Activated CD4-positive, alpha-beta T cell treated with anti-CD3 and anti-CD28 coated beads for 36 hours (primary cell): ENCODE measurements at regions not wholly inside any gene's neighbourhood (a gene's known extent, or its start where the extent isn't known, plus 50 kb on each side); places are given as distances from the start of the nearest gene placed in this dataset.
"Not testable (repeated sequence)": the region's sequence is repeated elsewhere in the genome, so short reads cannot be mapped to it uniquely, and the experiment has no call there.

Experiments used
- ATAC-seq: fragments of 200-7000 bp; cut with Tn5 transposase; one replicate; pipeline ENCODE4 v1.10.0; 2021; ENCODE audit warnings: mild to moderate bottlenecking, moderate library complexity
- CTCF ChIA-PET: fragments of 350-600 bp; sonication (Branson Sonifier 250); formaldehyde crosslinking; loops from one replicate; lab custom pipeline; 2021; ENCODE audit warnings: antibody characterized with exemption; lab: Charles Lee
- POLR2A ChIA-PET: fragments of 350-600 bp; sonication (Branson Sonifier 250); formaldehyde crosslinking; loops from one replicate; lab custom pipeline; 2021; ENCODE audit warnings: antibody characterized with exemption, inconsistent platforms; lab: Charles Lee
- DNase-seq: peaks from one replicate; pipeline ENCODE4 v3.0.0-alpha.2; 2020
- H3K27ac Mint-ChIP-seq: one replicate; pipeline ENCODE4 v1.8.0; 2021; ENCODE audit warnings: mixed read lengths
- H3K27me3 Mint-ChIP-seq: one replicate; pipeline ENCODE4 v1.8.0; 2021; ENCODE audit warnings: mixed read lengths
- H3K36me3 Mint-ChIP-seq: one replicate; pipeline ENCODE4 v1.8.0; 2021; ENCODE audit warnings: low read depth, mixed read lengths
- H3K4me1 Mint-ChIP-seq: one replicate; pipeline ENCODE4 v1.8.0; 2021; ENCODE audit warnings: mixed read lengths
- H3K4me3 Mint-ChIP-seq: one replicate; pipeline ENCODE4 v1.8.0; 2021; ENCODE audit warnings: mild to moderate bottlenecking, moderate library complexity, mixed read lengths
- H3K9me3 Mint-ChIP-seq: one replicate; pipeline ENCODE4 v1.8.0; 2021; ENCODE audit warnings: low read depth, mixed read lengths
- intact Hi-C, 2 experiments: fragments of 100-400 bp; cut with DNase I in 1 of 2; cut with micrococcal nuclease in 1 of 2; formaldehyde crosslinking; loops; one replicate each; pipeline versions ENCODE4 v1.14.2 to v1.15.1; 2022 to 2024; cut with DNase I, micrococcal nuclease

- ATAC-seq (no peak), DNase-seq (no peak)
- Mint-ChIP-seq H3K9me3 (no peaks in the 10 kb centered on the region), H3K36me3 (no peaks in the 10 kb centered on the region), H3K4me3 (no peak overlapping the region), H3K27ac (no peak overlapping the region), H3K4me1 (no peaks in the 10 kb centered on the region), H3K27me3 (peaks cover 22% of the 10 kb centered on the region)
- ChIA-PET POLR2A (interaction anchor here (0.5 kb wide), 1 partner anchor 38 kb away, joined by 3 read pairs; no protein-coding TSS in a partner anchor), CTCF (interaction anchor here (1.0 kb wide), 1 partner anchor 13 kb away, joined by 3 read pairs; no protein-coding TSS in a partner anchor)
- intact Hi-C loops: no loop called here
These were observed 142.1 kb upstream of the SULF2 start for GRCh38 chr20:47927385-47927851.

DNA sequence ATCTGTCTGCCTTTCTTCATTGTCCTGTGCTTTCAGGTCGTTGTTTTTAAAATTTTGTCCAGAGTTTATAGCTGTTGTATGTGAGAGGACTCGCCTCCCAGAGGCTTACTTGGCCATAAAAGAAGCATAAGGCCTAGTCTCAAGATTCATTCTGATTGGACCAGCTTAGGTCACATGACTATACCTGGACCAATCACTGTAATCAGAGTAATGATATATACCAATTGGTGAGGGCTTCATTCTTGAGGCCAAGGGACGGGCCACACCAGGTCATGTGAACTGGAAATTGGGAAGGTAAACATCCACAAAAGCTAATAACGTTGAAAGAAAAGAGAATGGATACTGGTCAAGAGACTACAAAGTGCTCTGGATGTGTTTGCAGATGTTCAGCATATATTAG lies 141.4 kb upstream of the SULF2 start:
- Mint-ChIP-seq H3K9me3 (no peaks in the 10 kb centered on the region), H3K36me3 (no peaks in the 10 kb centered on the region), H3K27ac (no peak overlapping the region), H3K4me1 (no peaks in the 10 kb centered on the region), H3K27me3 (peaks cover 25% of the 10 kb centered on the region), H3K4me3 (no peak overlapping the region)
- CTCF ChIA-PET: interaction anchor here (0.6 to 1.0 kb wide), 3 partner anchors 14 to 1593 kb away, joined by 3 read pairs; no protein-coding TSS in a partner anchor
- POLR2A ChIA-PET: no interaction called here
- intact Hi-C loops: no loop called here
- DNase-seq (no peak), ATAC-seq (no peak)

DNA sequence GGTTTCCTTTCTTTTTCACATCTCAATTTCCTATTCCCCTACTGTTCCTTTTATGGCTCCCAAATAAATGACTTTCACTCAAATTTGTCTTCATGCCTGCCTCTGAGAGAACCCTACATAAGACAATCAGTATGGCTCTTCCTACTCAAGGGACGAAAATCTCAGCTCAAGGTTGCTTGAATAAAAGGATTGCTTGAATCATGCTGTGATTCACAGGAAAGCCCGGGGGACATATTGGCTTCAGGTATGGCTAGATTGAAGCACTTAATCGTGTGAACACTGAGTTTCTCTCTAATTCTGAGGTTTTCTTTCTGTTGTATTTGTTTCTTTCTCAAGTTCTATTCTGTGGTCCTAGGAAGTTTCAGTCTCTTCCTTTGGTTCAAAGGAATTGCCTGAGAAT lies 140.3 kb upstream of the SULF2 start:
- H3K36me3 Mint-ChIP-seq: no peaks in the 10 kb centered on the region
- peak overlapping the region; percentile 14 for H3K27ac Mint-ChIP-seq
- no peaks in the 10 kb centered on the region for H3K9me3 Mint-ChIP-seq
- no peak overlapping the region for H3K4me3 Mint-ChIP-seq
- no peaks in the 10 kb centered on the region for H3K4me1 Mint-ChIP-seq
- CTCF ChIA-PET: no interaction called here
- ATAC-seq (no peak), DNase-seq (no peak)
- intact Hi-C loops: no loop called here
- H3K27me3 Mint-ChIP-seq: peaks cover 27% of the 10 kb centered on the region
- POLR2A ChIA-PET: no interaction called here

DNA sequence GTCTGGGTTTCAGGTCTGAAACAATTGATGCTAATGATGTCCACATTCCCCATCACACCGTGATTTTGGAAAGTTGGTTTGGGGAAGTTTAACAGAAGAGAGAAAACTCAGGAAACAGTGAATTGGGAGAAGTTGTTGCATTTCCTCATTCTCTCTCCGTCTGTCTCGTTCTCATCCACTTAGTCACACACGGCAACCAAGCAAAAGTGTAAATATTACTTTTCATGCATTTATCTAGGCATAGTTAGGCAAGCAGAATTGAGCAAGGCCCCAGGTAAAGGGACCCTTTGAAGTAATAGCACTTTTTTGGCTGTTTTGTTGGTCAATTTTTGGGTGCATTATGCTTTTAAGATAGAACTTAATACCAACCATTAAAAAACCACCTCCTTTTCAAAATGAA lies 137.0 kb upstream of the SULF2 start:
- POLR2A ChIA-PET: no interaction called here
- CTCF ChIA-PET: interaction anchor here (0.6 kb wide), 1 partner anchor 229 kb away, joined by 3 read pairs; no protein-coding TSS in a partner anchor
- Mint-ChIP-seq H3K27ac (no peak overlapping the region), H3K4me3 (no peak overlapping the region), H3K4me1 (no peaks in the 10 kb centered on the region), H3K9me3 (peaks cover 7% of the 10 kb centered on the region), H3K36me3 (no peaks in the 10 kb centered on the region), H3K27me3 (peaks cover 27% of the 10 kb centered on the region)
- ATAC-seq (no peak), DNase-seq (no peak)
- intact Hi-C loops: no loop called here

- H3K36me3 Mint-ChIP-seq, intact Hi-C loops, H3K27ac Mint-ChIP-seq, H3K4me3 Mint-ChIP-seq, DNase-seq, CTCF ChIA-PET, H3K9me3 Mint-ChIP-seq, H3K4me1 Mint-ChIP-seq, ATAC-seq, POLR2A ChIA-PET: not testable (repeated sequence)
- peaks cover 27% of the 10 kb centered on the region for H3K27me3 Mint-ChIP-seq
These were observed 136.5 kb upstream of the SULF2 start for GRCh38 chr20:47921829-47922228.

- H3K4me3 Mint-ChIP-seq: no peak overlapping the region
- POLR2A ChIA-PET: no interaction called here
- no peaks in the 10 kb centered on the region for H3K36me3 Mint-ChIP-seq
- DNase-seq: no peak
- CTCF ChIA-PET: no interaction called here
- H3K9me3 Mint-ChIP-seq: peaks cover 12% of the 10 kb centered on the region
- no peak overlapping the region for H3K27ac Mint-ChIP-seq
- ATAC-seq: no peak
- H3K4me1 Mint-ChIP-seq: no peaks in the 10 kb centered on the region
- H3K27me3 Mint-ChIP-seq: peaks cover 27% of the 10 kb centered on the region
- intact Hi-C loops: no loop called here
These were observed 136.1 kb upstream of the SULF2 start for GRCh38 chr20:47921408-47921807.

DNA sequence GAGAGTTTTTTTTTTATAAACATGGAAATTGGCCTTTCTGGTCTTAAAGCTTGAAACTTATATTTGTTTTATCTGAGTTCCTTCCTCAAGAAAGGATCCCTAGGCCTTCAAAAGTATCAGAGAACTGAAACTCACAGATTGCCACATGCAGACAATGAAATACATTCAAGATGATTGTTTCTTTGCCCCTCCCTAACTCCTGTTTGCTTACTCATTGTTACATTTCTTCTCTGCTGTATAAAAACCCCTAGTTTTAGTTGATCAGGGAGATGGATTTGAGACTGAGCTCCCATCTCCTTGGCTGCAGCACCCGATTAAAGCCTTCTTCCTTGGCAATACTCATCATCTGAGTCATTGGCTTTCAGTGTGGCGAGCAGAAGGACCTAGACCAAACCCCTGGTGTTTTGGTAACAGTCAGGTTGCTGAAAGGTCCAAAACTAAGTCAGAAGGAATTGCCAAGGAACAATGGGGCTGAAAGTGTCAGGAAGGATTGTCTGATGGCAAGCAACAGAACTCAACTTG lies 132.3 kb upstream of the SULF2 start:
- Mint-ChIP-seq H3K36me3 (no peaks in the 10 kb centered on the region), H3K4me1 (no peaks in the 10 kb centered on the region), H3K4me3 (no peak overlapping the region), H3K27ac (no peak overlapping the region), H3K27me3 (peaks cover 12% of the 10 kb centered on the region), H3K9me3 (peaks cover 16% of the 10 kb centered on the region)
- ATAC-seq (no peak), DNase-seq (no peak)
- intact Hi-C loops: no loop called here
- CTCF ChIA-PET: no interaction called here
- POLR2A ChIA-PET: no interaction called here

DNA sequence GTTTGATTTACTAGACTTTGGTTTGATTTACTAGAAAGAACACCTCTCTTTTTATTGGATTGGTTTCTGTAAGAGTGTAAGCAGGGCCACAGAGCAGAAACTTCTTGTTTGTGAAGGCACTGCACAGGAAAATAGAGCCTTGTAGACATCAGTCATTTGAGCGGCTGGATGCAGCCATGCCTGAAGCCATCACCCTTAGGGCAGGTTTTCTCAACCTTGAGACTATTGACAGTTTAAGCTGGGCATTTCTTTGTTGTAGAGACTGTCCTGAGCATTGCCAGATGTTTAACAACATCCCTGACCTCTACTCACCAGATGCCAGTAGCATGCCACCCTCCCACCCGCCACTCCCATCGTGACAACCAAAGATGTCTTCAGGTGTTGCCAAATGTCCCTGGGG lies 130.2 kb upstream of the SULF2 start:
- H3K27ac Mint-ChIP-seq: no peak overlapping the region
- no peak for DNase-seq
- no peak for ATAC-seq
- no peaks in the 10 kb centered on the region for H3K4me1 Mint-ChIP-seq
- intact Hi-C loops: no loop called here
- H3K27me3 Mint-ChIP-seq: peaks cover 5% of the 10 kb centered on the region
- H3K4me3 Mint-ChIP-seq: no peak overlapping the region
- POLR2A ChIA-PET: no interaction called here
- no peaks in the 10 kb centered on the region for H3K36me3 Mint-ChIP-seq
- H3K9me3 Mint-ChIP-seq: peaks cover 16% of the 10 kb centered on the region
- CTCF ChIA-PET: no interaction called here

DNA sequence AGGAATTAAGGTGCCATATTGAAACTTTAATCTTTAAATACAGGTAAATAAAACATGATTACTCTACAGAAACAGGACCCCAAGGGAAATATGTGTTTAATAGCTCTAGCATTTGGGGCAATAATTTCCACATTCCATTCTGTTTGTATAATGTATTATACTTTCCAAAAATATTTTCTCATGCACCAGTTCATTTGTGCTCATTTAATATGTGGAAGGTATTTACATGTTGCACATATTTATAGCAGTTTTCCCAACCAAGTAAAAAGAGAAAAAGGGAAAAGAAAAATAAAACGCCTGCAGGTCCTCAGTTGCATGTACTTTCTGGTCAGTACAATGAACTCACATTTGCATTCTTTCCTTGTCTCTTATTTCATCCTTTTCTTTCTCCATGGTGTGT lies 129.5 kb upstream of the SULF2 start:
- no peak for ATAC-seq
- Mint-ChIP-seq H3K4me3 (no peak overlapping the region), H3K36me3 (no peaks in the 10 kb centered on the region), H3K27me3 (peaks cover 5% of the 10 kb centered on the region), H3K4me1 (no peaks in the 10 kb centered on the region), H3K27ac (no peak overlapping the region), H3K9me3 (peaks cover 16% of the 10 kb centered on the region)
- intact Hi-C loops: no loop called here
- POLR2A ChIA-PET: no interaction called here
- CTCF ChIA-PET: no interaction called here
- DNase-seq: no peak

DNA sequence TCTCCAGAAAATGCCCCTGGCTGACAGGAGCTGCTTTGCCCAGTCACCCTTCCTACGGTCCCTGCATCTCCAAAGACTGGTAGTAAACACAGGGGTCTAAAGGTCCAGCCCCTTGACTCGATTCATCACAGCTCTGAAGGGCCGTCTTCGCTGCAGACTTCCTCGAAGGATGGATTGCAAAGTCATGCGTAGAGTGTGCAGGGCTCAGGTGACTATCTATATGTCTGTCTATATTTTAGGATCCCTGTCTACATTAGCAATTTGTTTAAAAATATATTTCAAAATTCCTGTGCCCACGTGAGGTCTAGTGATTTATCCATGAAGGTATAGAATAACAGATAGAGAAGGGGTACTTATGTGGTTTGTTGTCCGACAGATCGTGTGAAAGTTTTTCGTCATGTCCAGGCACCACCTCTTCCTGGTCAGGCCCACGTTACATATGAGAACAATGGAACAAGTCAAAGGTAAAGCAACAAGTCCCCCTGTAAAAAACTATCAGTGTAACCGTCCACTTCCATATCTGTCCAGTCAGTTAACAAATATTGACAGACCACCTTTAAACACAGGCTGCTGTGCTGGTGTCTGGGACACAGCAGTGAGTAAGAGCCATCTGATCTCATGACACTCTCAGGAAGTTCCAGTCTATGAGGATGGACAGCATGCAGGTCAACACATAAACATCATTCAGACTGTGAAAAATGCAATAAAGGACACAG lies 127.7 kb upstream of the SULF2 start:
- POLR2A ChIA-PET, CTCF ChIA-PET, H3K4me3 Mint-ChIP-seq, H3K27me3 Mint-ChIP-seq, H3K27ac Mint-ChIP-seq, intact Hi-C loops, H3K36me3 Mint-ChIP-seq, H3K4me1 Mint-ChIP-seq, DNase-seq, ATAC-seq: not testable (repeated sequence)
- H3K9me3 Mint-ChIP-seq: peaks cover 14% of the 10 kb centered on the region

DNA sequence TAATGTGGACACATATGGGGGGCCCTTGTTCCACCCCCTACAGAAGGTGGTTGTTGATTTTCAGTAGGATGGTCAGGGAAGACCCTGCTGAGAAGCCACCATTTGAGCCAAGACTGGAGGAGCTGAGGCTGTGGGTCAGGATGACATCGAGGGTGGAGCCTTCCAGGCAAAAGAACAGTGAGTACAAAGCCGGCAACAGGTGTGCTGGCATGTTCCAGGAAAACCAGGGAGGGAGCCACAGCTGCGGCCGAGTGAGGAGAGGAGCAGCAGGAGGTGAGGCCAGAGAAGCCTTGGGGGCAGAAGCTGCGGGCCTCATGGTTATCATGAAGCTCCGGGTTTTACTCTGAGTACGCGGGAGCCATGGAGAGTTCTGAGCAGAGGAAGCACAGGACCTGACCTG lies 126.9 kb upstream of the SULF2 start:
- H3K27ac Mint-ChIP-seq, POLR2A ChIA-PET, CTCF ChIA-PET, H3K36me3 Mint-ChIP-seq, H3K4me1 Mint-ChIP-seq, ATAC-seq, DNase-seq, H3K9me3 Mint-ChIP-seq, H3K4me3 Mint-ChIP-seq, intact Hi-C loops, H3K27me3 Mint-ChIP-seq: not testable (repeated sequence)

DNA sequence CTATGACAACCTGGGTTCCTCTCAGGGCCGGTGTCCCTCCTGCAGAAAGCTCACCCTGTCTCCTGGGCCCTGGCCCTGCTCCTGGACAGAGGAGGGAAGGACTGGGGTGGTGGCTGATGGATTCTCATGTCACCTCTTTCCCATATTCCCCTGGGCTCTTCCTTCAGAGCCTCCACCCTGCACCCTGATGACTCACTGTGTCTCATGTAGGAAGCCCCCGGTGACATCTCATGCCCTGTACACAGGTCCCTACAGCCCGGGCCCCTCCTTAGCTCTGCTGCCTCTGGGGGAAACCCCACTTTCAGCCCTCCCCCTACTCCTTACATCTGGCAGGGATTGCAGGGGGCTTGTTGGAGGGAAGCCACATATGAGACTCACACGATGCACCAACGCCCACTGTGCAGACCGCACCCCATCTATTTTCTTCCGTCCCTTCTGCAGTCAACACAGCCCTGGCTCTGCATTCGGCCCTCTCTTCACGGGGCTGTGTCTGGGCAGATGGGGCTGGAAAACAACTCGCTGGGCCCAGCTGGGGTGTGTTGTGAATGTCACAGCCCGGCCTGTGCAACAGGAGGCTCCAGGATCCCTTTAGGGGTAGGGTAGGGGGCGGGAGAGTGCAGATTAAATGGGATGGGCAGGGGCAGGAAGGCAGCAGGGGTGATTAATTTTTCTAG lies 124.6 kb upstream of the SULF2 start:
- CTCF ChIA-PET: not testable (repeated sequence)

More for the DNA sequence above, 124.6 kb upstream of the SULF2 start:
- H3K27ac Mint-ChIP-seq, H3K4me1 Mint-ChIP-seq, H3K4me3 Mint-ChIP-seq, H3K27me3 Mint-ChIP-seq, DNase-seq, POLR2A ChIA-PET, H3K9me3 Mint-ChIP-seq, intact Hi-C loops, H3K36me3 Mint-ChIP-seq, ATAC-seq: not testable (repeated sequence)
